ENCODE measurements at regions not wholly inside any gene's neighbourhood (a gene's known extent, or its start where the extent isn't known, plus 50 kb on each side); places are given as distances from the start of the nearest gene placed in this dataset.

- TF ChIP-seq CTCF (IDR thresholded peaks at IDR 0.05) (no peak), POLR2A (IDR thresholded peaks at IDR 0.05) (no peak)
Observed at GRCh38 chr13:64546371-64546770, 2683.8 kb downstream of the PCDH9 start.
